CD4-positive, alpha-beta T cell treated with Interleukin-12 subunit alpha and Interleukin-12 subunit beta, for 1 hour (primary cell): ENCODE measurements at regions not wholly inside any gene's neighbourhood (a gene's known extent, or its start where the extent isn't known, plus 50 kb on each side); places are given as distances from the start of the nearest gene placed in this dataset.

Experiments used
- DNase-seq: peaks from one replicate; pipeline ENCODE4 v3.0.0-alpha.2; 2020

DNA sequence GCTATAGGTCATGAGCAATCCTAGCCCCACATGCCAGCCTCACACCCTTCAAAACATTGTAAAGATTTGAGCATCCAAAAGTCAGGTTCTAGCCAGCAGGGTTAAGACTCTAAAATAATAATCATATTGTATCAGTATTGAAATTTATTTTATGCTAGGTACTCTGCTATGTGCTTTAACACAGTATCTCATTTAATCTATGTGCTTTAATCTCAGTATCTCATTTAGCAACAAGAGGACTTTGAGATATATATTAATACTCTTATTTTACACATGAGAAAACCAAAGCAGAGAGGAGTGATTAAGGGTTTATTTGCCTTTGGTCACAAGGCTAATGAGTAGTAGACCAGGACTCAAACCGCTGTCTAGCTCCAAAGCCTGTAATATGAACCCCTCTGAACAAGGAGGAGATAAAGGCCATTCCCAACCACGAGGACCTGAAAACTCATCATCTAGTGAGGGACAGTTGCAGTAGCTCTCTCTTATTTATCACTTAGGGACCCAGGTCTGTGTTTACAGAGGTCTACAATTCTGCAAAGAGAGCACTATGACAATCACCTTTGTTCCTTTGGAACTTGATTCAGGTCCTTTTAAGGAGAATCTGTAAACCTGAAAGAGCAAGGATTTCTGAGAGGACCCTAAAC is 116.5 kb upstream of the SERTAD2 start:
- no peak for DNase-seq

DNA sequence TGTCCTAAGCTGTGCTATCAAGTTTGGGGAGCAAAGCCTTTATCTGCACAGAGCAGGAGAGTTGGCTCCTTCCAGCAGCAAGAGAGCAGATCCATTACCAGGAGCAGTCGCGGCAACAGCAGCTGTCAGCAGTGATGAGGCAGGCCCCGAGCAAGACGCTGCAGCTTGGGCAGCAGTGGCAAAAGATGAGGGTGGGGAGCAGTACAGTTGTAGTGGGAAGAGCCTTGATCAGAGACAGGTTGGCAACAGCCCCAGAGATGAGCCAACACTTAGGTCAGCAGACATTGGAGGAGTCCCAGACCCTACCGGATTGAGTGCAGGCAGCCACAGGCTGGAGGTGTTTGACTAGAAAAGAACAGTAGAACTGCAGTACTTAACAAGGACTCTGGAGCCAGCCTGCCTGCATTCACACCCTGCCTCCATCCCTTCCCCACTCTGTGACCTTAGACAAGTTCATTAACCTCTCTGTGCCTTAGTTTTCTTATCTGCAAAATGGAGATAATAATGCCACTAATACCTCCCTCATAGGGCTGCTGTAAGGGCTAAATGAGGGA is 117.1 kb upstream of the SERTAD2 start:
- no peak for DNase-seq

DNA sequence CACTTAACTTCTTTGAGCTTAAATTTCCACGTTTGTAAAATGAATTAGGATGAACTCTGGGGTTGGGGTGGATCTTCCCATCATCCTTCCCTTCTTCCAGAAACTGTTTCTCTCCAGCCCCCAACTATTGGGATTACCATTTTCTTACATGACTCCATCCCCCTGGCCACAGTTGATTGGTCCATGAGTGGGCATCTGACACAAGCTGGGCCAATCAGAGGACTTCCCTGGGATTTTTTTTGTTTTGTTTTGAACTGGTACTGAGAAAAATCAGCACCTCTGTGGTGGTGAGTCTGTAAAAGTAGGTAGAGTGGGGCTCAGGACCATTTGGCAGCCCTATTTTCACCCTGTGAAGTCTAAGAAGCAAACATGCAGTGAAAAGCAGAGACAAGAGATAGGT is 118.0 kb upstream of the SERTAD2 start:
- DNase-seq, result no peak

DNA sequence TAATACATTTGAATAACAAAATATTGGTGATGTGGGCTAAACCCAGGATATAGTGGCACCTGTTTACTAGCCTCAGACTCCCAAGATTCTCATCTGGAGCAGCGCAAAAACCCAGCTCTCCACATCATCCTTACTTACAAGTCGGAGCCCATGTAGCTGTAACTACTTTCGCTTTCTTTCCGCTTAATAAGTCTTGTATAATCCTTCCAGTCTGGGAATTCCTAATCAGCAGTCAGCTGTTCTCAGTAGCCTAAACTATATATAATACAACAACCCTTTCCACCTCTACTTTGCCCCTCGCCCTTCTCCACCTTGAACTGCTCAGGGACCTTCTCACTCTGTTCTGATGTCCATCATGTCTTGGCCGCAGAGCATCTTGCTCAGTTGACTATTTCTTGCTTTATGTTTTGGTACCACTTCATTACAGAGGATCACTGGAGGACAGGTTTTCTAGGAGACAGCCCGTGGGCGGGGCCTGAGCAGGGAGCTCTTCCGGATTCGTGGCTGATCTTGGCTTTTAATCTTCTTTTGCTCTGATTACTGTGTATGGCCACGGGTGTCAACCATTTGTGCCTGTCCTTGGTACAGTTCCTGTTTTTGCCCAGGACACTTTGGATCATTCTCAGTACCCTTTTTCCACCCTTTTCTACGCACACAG is 119.9 kb upstream of the SERTAD2 start:
- DNase-seq, result no peak

DNA sequence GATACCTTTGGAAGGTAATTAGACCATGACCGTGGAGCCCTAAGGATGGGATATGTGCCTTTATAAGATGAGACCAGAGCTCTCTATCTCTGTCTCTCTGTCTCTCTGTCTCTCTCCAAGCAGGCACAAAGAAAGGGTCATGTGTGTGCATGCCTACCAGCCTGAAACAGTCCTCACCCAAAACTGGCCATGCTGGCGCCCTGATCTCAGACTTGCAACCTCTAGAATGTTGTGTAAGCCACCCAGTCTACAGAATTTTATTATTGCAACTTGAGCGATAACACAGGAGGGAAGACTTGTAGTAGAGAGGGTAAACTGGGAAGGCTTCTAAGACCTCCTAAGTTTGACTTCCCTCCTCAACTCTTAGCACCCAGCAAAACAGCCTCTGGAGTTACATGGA is 124.1 kb upstream of the SERTAD2 start:
- DNase-seq, result no peak

DNA sequence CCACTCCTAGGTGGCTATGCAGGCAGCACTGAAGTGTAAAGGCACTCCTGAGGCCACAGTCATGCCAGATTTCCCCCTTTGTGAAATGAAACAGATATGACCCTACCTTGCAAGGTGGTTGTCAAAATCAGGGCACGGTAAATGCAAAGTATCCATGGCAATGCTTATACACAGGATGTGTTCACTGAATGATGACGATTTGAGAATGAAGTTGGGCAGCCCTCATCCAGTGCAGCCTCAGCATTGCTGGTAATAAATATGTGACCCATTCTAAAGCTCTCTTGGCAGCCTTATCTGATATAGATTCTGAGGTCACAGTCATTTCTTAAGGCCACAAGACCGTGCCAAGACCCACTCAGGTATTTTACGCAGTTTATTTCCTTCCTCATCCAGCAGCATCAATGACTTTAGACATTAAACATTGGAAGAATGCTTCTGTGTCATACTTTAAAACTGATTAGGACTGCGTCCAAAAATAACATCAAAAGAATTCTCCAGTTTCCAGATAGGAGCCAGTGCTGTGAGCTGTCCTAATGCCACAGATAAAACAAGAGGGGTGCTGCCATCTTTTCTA is 125.5 kb upstream of the SERTAD2 start:
- DNase-seq, result no peak

DNA sequence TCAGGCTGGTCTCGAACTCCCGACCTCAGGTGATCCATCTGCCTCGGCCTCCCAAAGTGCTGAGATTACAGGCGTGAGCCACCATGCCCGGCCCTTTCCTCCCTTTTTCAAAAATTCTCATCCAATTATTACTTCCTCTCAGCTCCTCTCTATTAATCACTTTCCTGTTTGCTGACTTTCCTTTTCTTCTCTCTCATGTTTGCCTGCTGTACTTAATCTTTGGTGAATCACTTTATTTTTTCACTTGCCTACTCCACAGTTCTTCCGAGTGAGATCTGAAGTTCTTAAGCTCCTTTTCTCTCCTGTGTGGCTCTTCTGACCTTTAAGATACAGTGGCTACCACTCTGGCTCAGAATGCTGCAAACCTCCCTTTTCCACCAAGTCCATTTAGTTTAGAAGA is 126.3 kb upstream of the SERTAD2 start:
- DNase-seq, result no peak

DNA sequence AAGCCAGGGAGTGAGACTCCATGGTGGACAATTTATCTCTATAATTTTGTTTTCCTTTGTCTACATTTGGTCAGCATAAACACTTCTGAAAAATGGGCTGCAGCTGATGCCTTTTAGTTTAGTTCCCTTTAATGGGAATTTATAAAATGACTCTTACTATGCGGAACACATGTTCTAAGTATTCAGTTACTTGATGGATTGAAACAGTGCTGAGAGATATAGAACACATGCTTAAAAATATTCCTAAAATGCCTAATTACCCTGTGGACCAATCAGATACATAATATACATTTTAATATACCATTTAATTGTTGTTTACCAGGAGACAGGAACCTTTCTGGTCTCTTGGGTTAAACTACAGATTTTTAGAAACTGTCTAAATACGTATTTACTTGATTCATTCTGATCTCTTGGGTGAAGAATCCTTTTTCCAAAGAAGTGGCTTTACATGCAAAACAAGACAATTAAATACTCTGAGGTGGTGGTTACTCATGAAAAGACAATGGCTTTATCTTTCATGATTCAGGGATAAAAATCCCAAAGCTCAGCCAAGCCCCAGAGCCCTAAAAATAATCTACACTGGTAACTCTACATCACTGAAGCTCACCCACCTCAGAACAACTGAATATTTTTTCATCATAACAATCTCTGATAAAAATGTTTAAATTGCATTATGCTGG is 128.1 kb upstream of the SERTAD2 start:
- no peak for DNase-seq

DNA sequence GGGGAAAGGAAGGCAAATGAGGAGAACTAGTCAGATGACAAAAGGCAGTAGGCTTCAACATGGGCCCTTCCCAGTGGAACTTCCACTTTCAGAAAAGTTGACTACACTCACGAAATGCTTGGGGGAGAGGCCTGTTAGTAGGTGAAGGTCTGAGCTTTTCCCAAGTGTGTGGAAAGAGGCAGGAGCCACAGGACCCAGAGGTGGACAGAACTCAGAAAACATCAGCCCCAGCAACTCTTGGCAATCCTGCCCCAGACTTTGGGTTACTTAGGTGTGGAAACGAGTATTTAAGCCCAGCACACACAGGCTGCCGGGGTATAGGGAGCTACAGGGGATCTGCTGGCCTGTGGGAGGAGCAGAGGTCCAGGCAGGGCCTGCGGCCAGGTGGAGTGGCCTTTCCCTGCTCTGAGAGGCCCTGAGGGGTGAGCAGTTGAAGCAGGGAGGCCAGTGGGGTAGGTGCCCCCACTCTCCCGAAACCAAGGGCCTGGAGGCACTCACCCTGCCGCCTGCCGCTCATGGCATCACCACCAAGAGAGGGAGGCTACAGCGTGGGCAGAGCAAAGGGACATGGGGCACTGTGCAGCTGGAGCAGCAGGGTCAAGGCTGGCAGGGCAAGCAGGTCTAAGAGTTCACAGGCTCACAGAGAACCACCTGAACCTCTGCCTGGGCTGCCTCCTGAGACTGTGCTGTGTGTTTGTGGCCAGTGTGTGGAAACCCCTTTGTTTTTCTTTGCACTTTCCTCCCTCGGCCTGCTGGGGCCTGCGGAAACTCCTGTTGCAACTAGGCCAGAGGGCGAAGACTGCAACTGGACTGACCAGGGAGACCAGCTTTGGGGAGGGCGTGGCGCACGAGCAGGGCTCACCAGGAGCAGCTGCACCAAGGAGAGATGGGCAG is 130.7 kb upstream of the SERTAD2 start:
- DNase-seq, result no peak

DNA sequence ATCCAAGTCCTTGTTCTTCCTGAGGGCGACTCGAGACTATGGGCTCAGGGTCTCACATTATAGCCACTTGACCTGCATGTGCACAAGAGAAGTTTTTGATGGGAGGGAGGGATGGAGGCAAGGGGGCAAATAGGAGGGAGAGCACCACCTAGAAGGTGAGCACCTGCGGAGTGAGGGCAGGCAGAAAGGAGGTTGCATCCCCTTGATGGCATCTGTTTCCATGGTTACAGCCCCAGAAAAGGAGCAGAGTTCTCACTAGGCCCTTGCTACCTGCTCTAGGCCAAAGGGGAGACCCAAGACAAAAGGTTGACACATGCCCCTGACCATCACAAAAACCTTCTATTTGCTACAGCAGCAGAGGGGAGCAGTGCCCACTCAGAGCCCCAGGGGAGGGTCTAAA is 131.5 kb upstream of the SERTAD2 start:
- no peak for DNase-seq

DNA sequence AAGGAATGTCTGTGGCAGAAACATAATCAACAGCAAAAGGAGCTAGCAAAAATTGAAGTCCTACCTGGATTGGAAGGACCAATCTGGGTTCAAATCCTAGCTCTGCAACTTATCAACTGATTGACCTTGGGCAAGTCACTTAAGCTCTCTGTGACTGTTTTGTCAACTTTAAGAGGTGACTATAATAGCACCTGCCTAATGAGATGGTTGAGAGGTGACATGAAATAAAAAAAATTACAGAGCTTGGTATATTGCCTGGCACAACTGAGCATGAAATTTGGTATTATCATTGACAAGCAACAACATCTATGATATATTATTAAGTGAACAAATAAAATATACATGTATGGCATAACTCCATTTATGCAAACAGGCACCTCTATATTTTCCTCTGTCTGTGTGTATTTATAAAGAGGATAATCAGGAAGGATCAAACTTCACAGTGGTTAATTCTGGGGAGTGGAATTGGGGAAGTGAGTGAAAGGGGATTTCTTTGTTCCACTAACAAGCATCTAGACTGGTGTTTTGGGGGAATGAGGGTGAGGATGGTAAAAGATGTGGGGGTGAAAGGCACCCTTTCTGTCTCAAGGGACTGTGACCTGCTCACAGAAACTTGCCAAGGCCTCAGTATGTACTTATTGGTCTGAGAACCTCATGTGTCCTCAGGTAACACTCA is 132.8 kb upstream of the SERTAD2 start:
- DNase-seq, result no peak

DNA sequence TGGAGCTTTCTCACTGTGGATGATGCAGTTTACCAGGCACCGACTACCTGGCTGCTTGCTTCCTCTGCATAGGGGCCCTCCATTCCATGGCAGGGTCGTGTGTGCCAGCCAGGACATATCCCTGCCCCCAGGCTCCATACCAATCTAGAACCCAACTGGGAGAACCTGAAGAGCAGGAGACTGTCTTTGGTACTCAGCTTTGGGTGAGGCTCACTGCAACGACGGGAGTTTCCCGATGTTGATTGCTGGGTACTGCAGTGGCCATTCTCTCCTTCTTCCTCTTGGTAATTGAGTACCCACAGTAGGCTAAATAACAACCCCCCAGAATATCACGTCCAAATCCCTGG is 133.3 kb upstream of the SERTAD2 start:
- DNase-seq, result no peak

DNA sequence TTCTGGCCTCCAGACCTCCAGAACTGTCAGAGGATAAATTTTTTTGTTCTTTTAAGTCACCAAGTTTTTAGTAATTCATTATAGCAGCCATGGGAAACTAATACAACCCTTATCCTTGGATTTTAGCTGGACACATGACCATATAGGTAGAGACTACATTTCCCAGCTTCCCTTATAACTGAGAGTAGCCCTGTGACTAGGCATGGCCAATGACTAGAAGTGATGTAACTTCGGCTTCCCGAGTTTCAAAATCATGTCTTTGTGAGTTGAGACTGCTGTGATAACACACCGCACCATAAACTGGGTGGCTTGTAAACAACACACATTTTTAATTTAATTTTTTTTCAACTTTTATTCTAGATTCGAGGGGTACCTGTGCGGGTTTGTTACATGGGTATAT is 134.0 kb upstream of the SERTAD2 start:
- DNase-seq, result no peak

DNA sequence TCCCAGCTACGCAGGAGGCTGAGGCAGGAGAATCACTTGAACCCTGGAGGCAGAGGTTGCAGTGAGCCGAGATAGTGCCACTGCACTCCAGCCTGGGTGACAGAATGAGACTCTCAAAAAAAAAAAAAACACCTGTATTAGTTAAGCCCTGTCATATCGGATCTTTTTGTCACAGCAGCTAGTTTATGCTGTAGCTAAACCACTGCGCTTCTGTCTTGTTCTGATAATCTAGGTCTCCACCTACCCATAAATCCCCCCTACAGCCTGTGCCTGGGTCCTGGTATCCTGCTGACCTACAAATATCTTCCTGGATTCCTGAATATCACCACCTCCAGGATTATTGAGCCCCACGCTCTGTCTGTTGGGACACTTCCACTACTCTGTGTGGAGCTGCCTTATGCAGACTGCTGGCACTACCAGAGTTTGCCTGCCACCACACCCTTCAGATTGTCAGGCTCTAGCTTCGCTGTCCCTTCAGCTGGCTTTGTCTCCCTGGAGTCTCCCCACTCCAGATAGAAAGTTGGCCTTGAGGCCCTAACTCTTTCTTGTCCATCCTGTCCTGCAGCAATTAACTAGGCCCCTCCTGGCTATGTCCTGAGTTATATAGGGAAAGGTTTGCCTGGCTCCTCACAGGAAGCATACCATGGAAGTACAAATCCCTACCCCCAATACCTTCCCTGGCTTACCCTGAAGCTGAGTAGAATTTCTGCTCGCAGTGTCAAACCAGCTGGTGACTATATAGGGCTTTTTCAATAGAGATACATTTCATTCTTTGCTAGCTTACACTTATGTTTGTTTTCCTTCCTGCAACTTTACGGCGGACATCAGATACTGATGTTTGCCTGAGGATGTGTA is 136.0 kb upstream of the SERTAD2 start:
- DNase-seq, result no peak

DNA sequence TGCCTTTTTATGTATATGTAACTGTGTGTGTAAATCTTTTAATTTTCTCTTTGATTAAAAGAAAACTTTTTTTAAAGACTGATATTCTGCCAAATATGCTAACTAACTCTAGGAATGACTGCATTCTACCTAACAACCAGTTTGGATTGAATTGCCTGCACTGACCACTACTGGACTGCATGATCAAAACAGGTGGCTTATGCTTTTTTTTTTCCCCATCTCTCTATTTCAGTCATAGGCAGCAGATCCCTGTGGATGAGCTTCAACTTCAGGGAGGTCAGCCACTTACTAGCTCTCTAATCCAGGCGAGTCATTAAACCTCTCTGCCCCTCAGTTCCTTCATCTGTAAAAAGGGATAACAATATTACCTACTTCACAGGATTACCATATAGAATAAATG is 138.6 kb upstream of the SERTAD2 start:
- no peak for DNase-seq

DNA sequence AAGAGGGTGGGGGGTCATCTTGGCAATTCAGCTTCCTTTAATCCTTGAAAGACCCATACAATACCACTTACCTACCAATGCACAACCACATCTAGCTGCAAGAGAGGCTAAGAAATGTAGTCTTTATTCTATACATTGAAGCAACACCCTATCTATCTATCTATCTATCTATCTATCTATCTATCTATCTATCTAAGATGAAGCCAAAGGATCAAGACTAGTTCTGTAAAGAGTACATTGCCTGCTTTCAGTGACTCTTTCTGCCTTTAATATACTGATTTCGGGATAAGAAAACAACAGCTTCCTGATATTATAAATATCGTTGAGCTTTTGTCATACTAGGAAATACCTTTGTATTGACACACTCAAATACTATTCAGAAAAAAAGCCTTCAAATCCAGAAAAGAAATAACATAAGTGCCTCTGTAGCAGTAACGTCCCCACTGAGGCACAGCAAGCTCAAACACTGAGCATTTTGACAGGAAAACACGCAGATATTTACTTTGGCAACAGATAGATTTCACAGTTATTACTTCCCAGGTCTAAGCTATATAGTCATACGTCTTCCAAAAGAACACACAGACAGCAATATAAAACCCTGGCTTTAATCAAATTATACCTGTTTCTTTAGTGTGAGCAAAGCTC is 139.4 kb upstream of the SERTAD2 start:
- DNase-seq, result no peak

DNA sequence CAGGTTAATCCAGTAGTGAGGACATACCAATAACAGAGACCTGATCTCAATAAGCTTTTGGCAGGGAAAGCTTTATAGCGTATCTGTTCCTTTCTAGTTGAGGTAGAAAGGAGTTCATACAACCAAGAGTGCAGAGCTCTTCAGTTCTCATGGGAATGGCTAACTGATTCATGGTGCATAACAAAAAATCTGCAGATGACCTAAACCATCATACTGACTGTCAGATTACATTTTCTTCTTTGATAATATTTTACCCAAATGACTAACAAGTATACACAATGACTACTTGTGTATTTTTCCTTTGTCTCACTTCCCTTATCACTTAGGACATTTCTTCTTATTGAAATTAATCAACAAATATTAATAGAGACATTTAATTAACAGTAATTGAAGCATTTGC is 140.0 kb upstream of the SERTAD2 start:
- DNase-seq, result no peak

DNA sequence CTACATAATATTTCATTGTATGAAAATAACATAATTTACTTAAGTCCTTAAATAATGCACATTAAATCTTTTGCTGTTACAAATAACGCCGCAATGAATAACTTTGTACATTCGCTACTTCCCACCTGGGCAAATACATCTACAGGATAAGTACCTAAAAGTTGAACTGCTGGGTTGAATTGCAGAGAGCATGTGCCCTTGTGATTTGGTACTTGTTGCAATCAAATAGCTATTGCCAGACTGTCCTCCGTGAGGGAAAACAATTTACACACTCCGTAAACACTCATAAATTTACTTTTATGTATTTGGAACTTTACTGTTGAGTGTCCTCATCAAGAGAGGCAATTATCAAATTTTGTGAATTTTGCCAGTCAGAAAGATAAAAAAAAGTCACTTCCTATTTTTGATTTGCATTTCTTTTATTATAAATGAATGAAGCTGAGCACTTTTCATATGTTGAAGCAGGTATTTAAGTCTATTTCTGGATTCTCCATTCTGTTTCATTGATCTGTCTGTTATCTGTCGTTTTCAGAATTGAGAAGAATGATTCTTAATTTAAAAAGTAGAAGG is 140.8 kb upstream of the SERTAD2 start:
- no peak for DNase-seq

DNA sequence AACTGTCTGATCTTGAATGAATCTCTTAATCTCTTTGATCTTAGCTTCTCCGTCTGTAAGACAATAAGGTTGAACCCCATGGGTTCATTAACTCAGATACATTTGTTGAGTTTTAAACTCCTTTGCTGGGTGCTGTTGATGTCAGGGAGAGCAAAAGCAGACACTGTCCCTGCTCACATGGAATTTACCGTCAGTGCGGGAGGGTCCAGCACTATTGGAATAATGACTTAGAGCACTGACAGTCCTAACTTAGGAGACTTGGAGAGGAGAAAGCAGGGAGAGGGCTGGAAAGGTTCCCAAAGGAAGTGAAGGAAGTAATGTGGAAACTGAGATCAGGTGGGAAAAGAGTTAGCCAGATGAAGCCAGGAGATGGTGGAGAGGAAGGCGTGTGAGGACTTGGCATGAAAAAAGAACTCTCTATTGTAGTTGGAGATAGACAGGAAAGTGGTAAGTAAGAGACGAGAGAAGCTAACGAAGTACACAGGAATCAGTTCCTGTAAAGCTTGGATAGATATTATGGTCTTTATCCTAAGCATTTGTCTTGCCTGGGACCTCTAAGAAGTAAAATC is 141.4 kb upstream of the SERTAD2 start:
- DNase-seq, result no peak

DNA sequence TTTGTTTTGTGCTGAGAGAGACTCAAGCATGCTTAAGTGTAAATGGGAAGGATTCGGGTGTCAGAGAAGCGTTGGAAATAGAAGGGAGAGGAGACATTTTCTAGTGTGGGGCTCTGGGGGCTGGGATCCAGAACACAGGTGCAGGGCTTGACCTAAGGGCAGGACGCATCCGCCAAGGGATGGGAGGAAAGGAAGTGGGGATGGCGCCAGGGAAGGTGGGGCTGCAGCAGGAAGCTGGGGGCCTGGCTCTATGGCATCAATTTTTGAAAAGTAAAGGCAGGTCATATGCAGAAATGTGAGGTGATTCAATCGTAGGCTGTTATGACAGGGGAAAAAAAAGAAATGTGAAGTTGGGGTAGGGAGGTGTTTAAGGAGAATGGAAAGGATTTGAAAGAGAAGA is 143.2 kb upstream of the SERTAD2 start:
- DNase-seq, result no peak
